Hematopoietic multipotent progenitor cell (in vitro differentiated cells): ENCODE measurements at regions not wholly inside any gene's neighbourhood (a gene's known extent, or its start where the extent isn't known, plus 50 kb on each side); places are given as distances from the start of the nearest gene placed in this dataset.

ENCODE experiments used
- DNase-seq, 3 donors: peaks; one replicate each; pipeline ENCODE4 v3.0.0-alpha.2; 2011 to 2015; ENCODE audit warnings: low read depth in 2 of 3, low spot score in 2 of 3

- no peak for DNase-seq
Measured at GRCh38 chr7:132072873-132073272, 503.4 kb downstream of the PLXNA4 start.

- no peak for DNase-seq
Measured at GRCh38 chr7:132072165-132072564, 504.1 kb downstream of the PLXNA4 start.

- no peak for DNase-seq
Measured at GRCh38 chr7:132069306-132069705, 507.0 kb downstream of the PLXNA4 start.

- no peak for DNase-seq
Measured at GRCh38 chr7:132066761-132067171, 509.5 kb downstream of the PLXNA4 start.

- DNase-seq = no peak
Measured at GRCh38 chr7:132065989-132066603, 509.7 kb upstream of the PODXL start.

- DNase-seq = no peak
Measured at GRCh38 chr7:132065193-132065988, 509.0 kb upstream of the PODXL start.

GRCh38 chr7:132063800-132064199 is 507.4 kb upstream of the PODXL start:
- DNase-seq = no peak

- DNase-seq = no peak
Measured at GRCh38 chr7:132061937-132062336, 505.5 kb upstream of the PODXL start.

GRCh38 chr7:132059141-132059540 is 502.7 kb upstream of the PODXL start:
- DNase-seq = no peak

GRCh38 chr7:132055336-132056120 is 499.1 kb upstream of the PODXL start:
- DNase-seq = no peak

- DNase-seq = no peak
Measured at GRCh38 chr7:132053871-132054270, 497.4 kb upstream of the PODXL start.

GRCh38 chr7:132051311-132051710 is 494.9 kb upstream of the PODXL start:
- DNase-seq = no peak

GRCh38 chr7:132049462-132050304 is 493.3 kb upstream of the PODXL start:
- DNase-seq = peak in 2 of 3 donors; percentile 3 to 14

- DNase-seq = no peak
Measured at GRCh38 chr7:132045481-132045980, 489.1 kb upstream of the PODXL start.

GRCh38 chr7:132045002-132045401 is 488.6 kb upstream of the PODXL start:
- DNase-seq = no peak

GRCh38 chr7:132044247-132044646 is 487.8 kb upstream of the PODXL start:
- DNase-seq = no peak

- no peak for DNase-seq
Measured at GRCh38 chr7:132041108-132041507, 484.7 kb upstream of the PODXL start.

- DNase-seq = no peak
Measured at GRCh38 chr7:132035517-132036362, 479.3 kb upstream of the PODXL start.

- no peak for DNase-seq
Measured at GRCh38 chr7:132034748-132035416, 478.5 kb upstream of the PODXL start.
